Naive thymus-derived CD8-positive, alpha-beta T cell (primary cell): ENCODE measurements at regions not wholly inside any gene's neighbourhood (a gene's known extent, or its start where the extent isn't known, plus 50 kb on each side); places are given as distances from the start of the nearest gene placed in this dataset.

ENCODE experiments used
- ATAC-seq, 2 donors: fragments of 150-1000 bp; cut with Tn5 transposase in 1 of 2; sonication (Bioruptor Pico), chemical (Tn5 transposase) in 1 of 2; 1 replicate in 1 of 2; 2 replicates in 1 of 2; pipeline ENCODE4 v1.10.0; 2021; ENCODE audit warnings: mild to moderate bottlenecking in 2 of 2, moderate library complexity in 2 of 2
- POLR2A ChIA-PET: fragments of 350-600 bp; sonication (Branson Sonifier 250); formaldehyde crosslinking; loops from one replicate; lab custom pipeline; 2021; ENCODE audit warnings: antibody characterized with exemption; lab: Charles Lee
- DNase-seq, 10 donors: peaks; one replicate each; pipeline versions ENCODE4 v3.0.0 to v3.0.0-alpha.2; 2020 to 2022
- H3K27ac Mint-ChIP-seq, 10 donors: one replicate each; pipeline ENCODE4 v1.8.0; 2020 to 2022; ENCODE audit warnings: mild to moderate bottlenecking in 10 of 10, mixed read lengths in 10 of 10, moderate library complexity in 4 of 10, inconsistent platforms in 1 of 10
- H3K27me3 Mint-ChIP-seq, 5 donors: one replicate each; pipeline ENCODE4 v1.8.0; 2021 to 2022; ENCODE audit warnings: mixed read lengths in 5 of 5
- H3K36me3 Mint-ChIP-seq, 3 donors: one replicate each; pipeline ENCODE4 v1.8.0; 2020 to 2022; ENCODE audit warnings: mixed read lengths in 3 of 3, mild to moderate bottlenecking in 2 of 3, inconsistent platforms in 1 of 3
- H3K4me1 Mint-ChIP-seq, 4 donors: one replicate each; pipeline ENCODE4 v1.8.0; 2021 to 2022; ENCODE audit warnings: mixed read lengths in 4 of 4
- H3K4me3 Mint-ChIP-seq, 10 donors: one replicate each; pipeline ENCODE4 v1.8.0; 2020 to 2022; ENCODE audit warnings: mild to moderate bottlenecking in 10 of 10, mixed read lengths in 10 of 10, moderate library complexity in 6 of 10, inconsistent platforms in 1 of 10
- H3K9me3 Mint-ChIP-seq, 9 donors: one replicate each; pipeline ENCODE4 v1.8.0; 2020 to 2022; ENCODE audit warnings: mixed read lengths in 9 of 9, mild to moderate bottlenecking in 3 of 9, inconsistent platforms in 1 of 9, moderate library complexity in 1 of 9

- H3K27ac Mint-ChIP-seq, result no peak overlapping the region
- DNase-seq (no peak), ATAC-seq (no peak)
- no peak overlapping the region for H3K4me3 Mint-ChIP-seq
- POLR2A ChIA-PET, result no interaction called here
- H3K27me3 Mint-ChIP-seq, result no peaks in the 10 kb centered on the region
- no peaks in the 10 kb centered on the region for H3K4me1 Mint-ChIP-seq
- no peaks in the 10 kb centered on the region for H3K36me3 Mint-ChIP-seq
- peaks cover 0 to 6% (median 0%) of the 10 kb centered on the region in 9 donors for H3K9me3 Mint-ChIP-seq
Measured at GRCh38 chr21:23792300-23792699, 1815.0 kb downstream of the MRPL39 start.

GRCh38 chr21:23789864-23790263 lies 1817.4 kb downstream of the MRPL39 start:
- no peaks in the 10 kb centered on the region for H3K4me1 Mint-ChIP-seq
- peaks cover 0 to 2% (median 0%) of the 10 kb centered on the region in 5 donors for H3K27me3 Mint-ChIP-seq
- no peak overlapping the region for H3K27ac Mint-ChIP-seq
- POLR2A ChIA-PET, result no interaction called here
- DNase-seq (no peak), ATAC-seq (no peak)
- H3K36me3 Mint-ChIP-seq, result no peaks in the 10 kb centered on the region
- no peak overlapping the region for H3K4me3 Mint-ChIP-seq
- peaks cover 0 to 6% (median 0%) of the 10 kb centered on the region in 9 donors for H3K9me3 Mint-ChIP-seq

- H3K27ac Mint-ChIP-seq, result no peak overlapping the region
- peaks cover 0 to 14% (median 4%) of the 10 kb centered on the region in 5 donors for H3K27me3 Mint-ChIP-seq
Measured at GRCh38 chr21:23780326-23780725, 1827.0 kb downstream of the MRPL39 start.

GRCh38 chr21:23743821-23744220 lies 1863.5 kb downstream of the MRPL39 start:
- POLR2A ChIA-PET, result no interaction called here
- Mint-ChIP-seq H3K4me1 (no peaks in the 10 kb centered on the region), H3K27me3 (peaks cover 0 to 9% (median 5%) of the 10 kb centered on the region in 5 donors), H3K27ac (no peak overlapping the region), H3K4me3 (no peak overlapping the region), H3K9me3 (peaks cover 0 to 10% (median 4%) of the 10 kb centered on the region in 9 donors), H3K36me3 (peaks cover 0 to 7% (median 0%) of the 10 kb centered on the region in 3 donors)
- DNase-seq (no peak), ATAC-seq (no peak)

More at GRCh38 chr21:23780326-23780725, 1827.0 kb downstream of the MRPL39 start:
- ATAC-seq (no peak), DNase-seq (no peak)
- Mint-ChIP-seq H3K9me3 (peaks cover 0 to 2% (median 0%) of the 10 kb centered on the region in 9 donors), H3K4me1 (no peaks in the 10 kb centered on the region), H3K36me3 (no peaks in the 10 kb centered on the region), H3K4me3 (no peak overlapping the region)
- POLR2A ChIA-PET, result no interaction called here

GRCh38 chr21:23740463-23740862 lies 1866.8 kb downstream of the MRPL39 start:
- H3K27ac Mint-ChIP-seq, result no peak overlapping the region

GRCh38 chr21:23732776-23733175 lies 1874.5 kb downstream of the MRPL39 start:
- DNase-seq, result no peak
- Mint-ChIP-seq H3K4me1 (no peaks in the 10 kb centered on the region), H3K9me3 (peaks cover 0 to 2% (median 0%) of the 10 kb centered on the region in 9 donors), H3K27ac (no peak overlapping the region), H3K36me3 (no peaks in the 10 kb centered on the region), H3K4me3 (no peak overlapping the region), H3K27me3 (peaks cover 6 to 15% (median 6%) of the 10 kb centered on the region in 5 donors)
- POLR2A ChIA-PET, result no interaction called here
- no peak for ATAC-seq

More at GRCh38 chr21:23740463-23740862, 1866.8 kb downstream of the MRPL39 start:
- Mint-ChIP-seq H3K9me3 (peaks cover 0 to 2% (median 0%) of the 10 kb centered on the region in 9 donors), H3K4me1 (no peaks in the 10 kb centered on the region), H3K36me3 (no peaks in the 10 kb centered on the region), H3K4me3 (no peak overlapping the region), H3K27me3 (peaks cover 0 to 12% (median 6%) of the 10 kb centered on the region in 5 donors)
- no peak for DNase-seq
- POLR2A ChIA-PET, result no interaction called here
- no peak for ATAC-seq

GRCh38 chr21:23729331-23729730 lies 1878.0 kb downstream of the MRPL39 start:
- Mint-ChIP-seq H3K4me1 (no peaks in the 10 kb centered on the region), H3K4me3 (no peak overlapping the region), H3K27ac (no peak overlapping the region), H3K9me3 (peaks cover 0 to 2% (median 0%) of the 10 kb centered on the region in 9 donors), H3K36me3 (no peaks in the 10 kb centered on the region), H3K27me3 (peaks cover 3 to 8% (median 6%) of the 10 kb centered on the region in 5 donors)
- POLR2A ChIA-PET, result no interaction called here
- DNase-seq, result no peak
- ATAC-seq, result no peak

GRCh38 chr21:23725576-23725975 lies 1881.7 kb downstream of the MRPL39 start:
- Mint-ChIP-seq H3K4me3 (no peak overlapping the region), H3K9me3 (peaks cover 0 to 3% (median 0%) of the 10 kb centered on the region in 9 donors), H3K27ac (no peak overlapping the region), H3K36me3 (no peaks in the 10 kb centered on the region), H3K27me3 (peaks cover 2 to 10% (median 3%) of the 10 kb centered on the region in 5 donors), H3K4me1 (no peaks in the 10 kb centered on the region)
- DNase-seq, result no peak
- no peak for ATAC-seq
- POLR2A ChIA-PET, result no interaction called here

GRCh38 chr21:23718446-23719285 lies 1888.6 kb downstream of the MRPL39 start:
- Mint-ChIP-seq H3K4me3 (no peak overlapping the region), H3K9me3 (peaks cover 0 to 3% (median 0%) of the 10 kb centered on the region in 9 donors), H3K27ac (no peak overlapping the region), H3K27me3 (peaks cover 1 to 33% (median 8%) of the 10 kb centered on the region in 5 donors), H3K36me3 (no peaks in the 10 kb centered on the region), H3K4me1 (no peaks in the 10 kb centered on the region)
- DNase-seq (no peak), ATAC-seq (no peak)
- POLR2A ChIA-PET, result no interaction called here

- POLR2A ChIA-PET, result no interaction called here
- no peak for DNase-seq
- no peak for ATAC-seq
- H3K36me3 Mint-ChIP-seq, result no peaks in the 10 kb centered on the region
- H3K27me3 Mint-ChIP-seq, result peaks cover 0 to 14% (median 3%) of the 10 kb centered on the region in 5 donors
- H3K27ac Mint-ChIP-seq, result no peak overlapping the region
- H3K9me3 Mint-ChIP-seq, result peaks cover 0 to 1% (median 0%) of the 10 kb centered on the region in 9 donors
- H3K4me3 Mint-ChIP-seq, result no peak overlapping the region
- no peaks in the 10 kb centered on the region for H3K4me1 Mint-ChIP-seq
Measured at GRCh38 chr21:23712166-23712565, 1895.1 kb downstream of the MRPL39 start.

GRCh38 chr21:23706431-23706830 lies 1900.8 kb downstream of the MRPL39 start:
- H3K36me3 Mint-ChIP-seq, result no peaks in the 10 kb centered on the region
- peaks cover 0 to 16% (median 1%) of the 10 kb centered on the region in 5 donors for H3K27me3 Mint-ChIP-seq
- DNase-seq (no peak), ATAC-seq (no peak)
- POLR2A ChIA-PET, result no interaction called here
- no peak overlapping the region for H3K27ac Mint-ChIP-seq
- no peaks in the 10 kb centered on the region for H3K4me1 Mint-ChIP-seq
- peaks cover 0 to 2% (median 0%) of the 10 kb centered on the region in 9 donors for H3K9me3 Mint-ChIP-seq
- H3K4me3 Mint-ChIP-seq, result no peak overlapping the region

- no peaks in the 10 kb centered on the region for H3K4me1 Mint-ChIP-seq
- POLR2A ChIA-PET, result no interaction called here
Measured at GRCh38 chr21:23699402-23699801, 1907.9 kb downstream of the MRPL39 start.

GRCh38 chr21:23698619-23699018 lies 1908.7 kb downstream of the MRPL39 start:
- DNase-seq (no peak), ATAC-seq (no peak)
- H3K4me1 Mint-ChIP-seq, result no peaks in the 10 kb centered on the region
- H3K9me3 Mint-ChIP-seq, result peaks cover 0 to 28% (median 11%) of the 10 kb centered on the region in 9 donors
- peaks cover 0 to 16% (median 3%) of the 10 kb centered on the region in 5 donors for H3K27me3 Mint-ChIP-seq
- H3K4me3 Mint-ChIP-seq, result no peak overlapping the region
- peaks cover 0 to 5% (median 0%) of the 10 kb centered on the region in 3 donors for H3K36me3 Mint-ChIP-seq
- no peak overlapping the region for H3K27ac Mint-ChIP-seq
- POLR2A ChIA-PET, result no interaction called here

More at GRCh38 chr21:23699402-23699801, 1907.9 kb downstream of the MRPL39 start:
- H3K27me3 Mint-ChIP-seq, result peaks cover 0 to 16% (median 3%) of the 10 kb centered on the region in 5 donors
- H3K27ac Mint-ChIP-seq, result no peak overlapping the region
- H3K9me3 Mint-ChIP-seq, result peaks cover 0 to 28% (median 11%) of the 10 kb centered on the region in 9 donors
- DNase-seq, result no peak
- H3K36me3 Mint-ChIP-seq, result peaks cover 0 to 5% (median 0%) of the 10 kb centered on the region in 3 donors
- no peak for ATAC-seq
- no peak overlapping the region for H3K4me3 Mint-ChIP-seq
